K562 (cell line): ENCODE measurements at regions not wholly inside any gene's neighbourhood (a gene's known extent, or its start where the extent isn't known, plus 50 kb on each side); places are given as distances from the start of the nearest gene placed in this dataset.

ENCODE experiments used
- BRD9 ChIP-seq: fragments of 450-650 bp; IDR thresholded peaks from 2 replicates; pipeline ENCODE4 v1.6.1; 2018; ENCODE audit warnings: low read depth; ENCODE audit not compliant: partially characterized antibody
- FOXK2 ChIP-seq, 2 experiments: fragments of 450-650 bp; IDR thresholded peaks in 1 of 2; conservative IDR thresholded peaks in 1 of 2; 2 replicates each; pipeline ENCODE4 v1.6.1; 2016; ENCODE audit warnings: low read depth in 2 of 2, mild to moderate bottlenecking in 1 of 2
- RBFOX2 ChIP-seq: fragments of 200-400 bp; formaldehyde crosslinking; IDR thresholded peaks from 2 replicates; pipeline ENCODE4 v1.6.1; 2017; ENCODE audit warnings: low read depth, mild to moderate bottlenecking, low read length, moderate library complexity

DNA sequence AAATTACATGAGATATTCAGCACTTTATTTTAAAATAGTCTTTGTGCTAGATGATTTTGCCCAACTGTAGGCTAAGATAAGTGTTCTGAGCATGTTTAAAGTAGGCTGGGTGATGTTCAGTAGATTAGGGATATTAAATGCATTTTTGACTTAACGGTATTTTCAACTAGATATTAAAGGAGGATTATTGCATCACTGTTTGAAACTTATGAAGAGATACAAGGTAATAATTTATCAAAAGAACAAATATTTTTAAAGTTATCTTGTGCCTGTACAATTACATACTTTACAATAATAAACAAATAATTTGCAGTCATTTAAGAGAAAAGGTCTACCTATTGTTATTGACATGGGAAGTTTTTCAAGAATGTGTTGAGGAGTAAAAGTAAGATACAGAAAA is 368.6 kb upstream of the DCN start:
- TF ChIP-seq BRD9 (no peak), RBFOX2 (no peak), FOXK2 (conservative IDR thresholded peaks at IDR 0.05 in 1 of 2, IDR thresholded peaks at IDR 0.05 in 1 of 2; ENCODE audit: low read depth in 2 of 2) (no peak)
